DMS53 treated with DMSO at 0.1 percent for 48 hours (cell line): ENCODE measurements at regions not wholly inside any gene's neighbourhood (a gene's known extent, or its start where the extent isn't known, plus 50 kb on each side); places are given as distances from the start of the nearest gene placed in this dataset.
A peak's percentile ranks its signal among the peaks of the same experiment; 100 is the strongest.

Experiments used
- DNase-seq: peaks from one replicate; lab custom pipeline; 2025; ENCODE audit not compliant: unreplicated experiment; lab: John Stamatoyannopoulos, UW

DNA sequence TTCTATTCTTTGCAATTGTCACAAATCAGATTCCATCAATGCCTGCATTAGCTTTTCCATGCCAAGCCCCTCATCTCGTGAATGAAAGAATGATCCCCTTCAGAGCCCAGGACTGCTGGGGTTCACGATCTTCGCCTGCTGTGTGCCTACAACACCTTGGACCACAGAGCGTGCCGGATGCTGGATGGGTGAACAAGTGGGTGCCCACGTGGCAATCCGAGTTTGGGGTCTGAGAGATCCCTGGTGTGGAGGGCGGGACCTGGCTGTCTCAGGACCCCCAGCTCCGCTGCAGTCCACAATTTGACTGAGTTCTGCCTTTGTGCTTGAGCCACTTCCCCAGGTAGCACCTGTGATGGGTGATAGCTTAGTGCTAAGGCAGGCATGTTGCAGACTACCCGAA lies 317.0 kb downstream of the GALR1 start:
- DNase-seq: no peak

DNA sequence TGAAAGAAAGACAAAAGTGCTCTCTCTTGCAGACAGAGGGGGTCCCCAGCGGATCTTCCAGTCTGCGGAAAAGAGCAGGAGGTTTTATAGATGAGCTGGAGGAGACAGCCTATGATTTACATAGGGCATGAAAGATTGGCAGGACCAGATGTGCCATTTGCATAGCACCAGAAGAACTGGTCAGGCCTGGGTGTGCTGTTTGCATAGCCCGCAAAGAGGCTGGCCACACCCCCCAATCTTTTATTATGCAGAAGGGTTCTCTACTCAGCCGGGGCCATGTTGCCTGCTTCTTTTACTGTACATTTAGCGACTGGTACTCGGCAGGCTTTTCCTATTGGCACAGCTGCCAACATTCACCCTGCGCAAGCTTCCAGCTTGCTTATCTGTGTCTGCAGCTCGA lies 317.6 kb downstream of the GALR1 start:
- DNase-seq: no peak

DNA sequence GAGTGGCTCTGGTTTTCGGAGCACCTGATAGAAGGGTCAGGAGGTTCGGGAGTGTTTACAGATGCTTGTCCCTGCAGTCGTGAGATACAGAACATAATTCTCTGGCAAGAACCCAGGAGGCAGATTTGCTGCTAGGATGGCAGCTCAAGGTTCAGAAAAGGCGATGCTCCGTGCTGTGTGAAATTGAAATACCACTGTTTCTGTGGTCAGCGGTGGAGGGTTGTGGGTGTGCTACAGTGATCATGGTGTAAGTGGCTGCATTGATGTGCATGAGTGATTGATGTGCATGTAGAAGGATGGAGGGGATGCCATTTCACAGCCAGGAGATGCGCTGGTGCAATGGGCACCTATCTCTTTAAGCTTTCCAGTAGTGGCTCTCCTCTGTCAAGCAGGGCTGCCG lies 322.1 kb downstream of the GALR1 start:
- no peak for DNase-seq

DNA sequence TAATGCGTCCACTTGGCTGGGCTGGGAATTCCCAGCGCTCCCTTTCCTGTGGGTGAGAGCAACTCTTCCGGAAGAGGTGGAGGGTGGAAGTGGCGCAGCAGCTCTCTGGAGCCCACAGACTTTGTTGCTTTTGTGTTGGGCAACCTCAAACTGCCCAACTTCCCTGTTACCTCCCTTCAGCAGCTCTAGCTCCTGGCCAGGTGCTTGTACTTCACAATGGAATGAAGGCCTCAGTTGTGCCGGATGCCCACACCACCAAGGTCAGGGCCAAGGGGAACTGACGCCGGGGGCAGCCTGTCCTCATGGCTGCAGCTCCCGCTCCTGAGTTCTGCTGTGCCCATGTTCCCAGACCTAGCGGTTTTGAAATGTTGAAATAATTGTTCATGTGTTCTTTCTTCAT lies 322.9 kb downstream of the GALR1 start:
- no peak for DNase-seq

DNA sequence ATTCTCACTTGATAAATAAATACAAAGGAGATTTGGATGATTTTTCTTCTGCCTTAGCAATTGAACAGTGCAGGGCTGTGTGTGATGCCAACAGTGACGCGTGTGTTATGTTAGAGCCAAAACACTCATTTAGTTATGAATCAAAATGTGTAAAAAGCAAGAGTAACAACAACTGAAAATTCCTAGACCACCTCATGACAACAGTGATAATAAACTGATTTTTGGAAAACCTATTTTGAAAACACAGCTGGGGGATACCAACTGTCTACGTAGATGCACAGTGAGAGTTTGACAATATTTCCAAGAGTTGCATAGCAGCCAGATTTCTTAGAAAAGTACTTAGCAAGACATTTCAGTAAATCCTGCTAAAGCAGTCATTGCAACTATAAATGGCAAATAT lies 323.9 kb downstream of the GALR1 start:
- DNase-seq: no peak

DNA sequence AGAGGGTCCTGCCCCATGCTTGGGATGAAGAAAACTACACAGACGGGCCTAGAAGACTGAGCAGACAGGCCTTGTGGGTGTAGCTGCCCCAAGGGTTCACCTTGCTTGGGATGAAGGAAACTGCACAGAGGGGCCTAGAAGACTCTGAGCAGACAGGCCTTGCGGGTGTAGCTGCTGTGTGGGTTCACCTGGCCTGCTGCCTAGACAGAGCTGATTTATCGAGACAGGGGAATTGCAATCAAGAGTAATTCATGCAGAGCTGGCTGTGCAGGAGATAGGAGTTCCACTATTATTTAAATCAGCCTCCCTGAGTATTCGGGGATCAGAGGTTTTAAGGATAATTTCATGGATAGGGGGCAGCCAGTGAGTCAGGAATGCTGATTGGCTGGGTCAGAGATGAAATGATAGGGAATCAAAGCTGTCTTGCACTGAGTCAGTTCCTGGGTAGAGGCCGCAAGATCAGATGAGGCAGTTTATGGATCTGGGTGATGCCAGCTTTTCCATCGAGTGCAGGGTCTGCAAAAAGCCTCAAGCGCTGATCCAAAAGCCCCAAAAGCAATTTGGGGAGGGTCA lies 341.4 kb downstream of the GALR1 start:
- no peak for DNase-seq

DNA sequence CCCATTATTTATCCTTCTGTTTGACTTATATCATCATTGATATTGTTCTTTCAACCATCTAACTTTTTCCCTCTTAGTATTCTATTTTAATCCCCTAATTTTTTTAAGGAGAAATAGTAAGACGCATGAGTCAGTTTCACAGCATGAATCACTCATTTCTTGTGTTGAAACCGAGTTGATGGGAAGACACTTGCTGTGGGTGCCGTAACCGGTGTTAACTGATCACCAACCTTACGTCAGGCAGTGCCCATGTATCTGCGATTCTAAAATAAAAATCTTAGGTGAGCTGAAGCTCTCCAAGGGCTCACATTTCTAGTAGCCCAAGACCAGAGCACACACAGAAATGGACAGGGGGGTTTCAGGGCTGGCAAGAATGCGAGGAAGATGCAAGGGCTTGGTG lies 348.1 kb downstream of the GALR1 start:
- no peak for DNase-seq

DNA sequence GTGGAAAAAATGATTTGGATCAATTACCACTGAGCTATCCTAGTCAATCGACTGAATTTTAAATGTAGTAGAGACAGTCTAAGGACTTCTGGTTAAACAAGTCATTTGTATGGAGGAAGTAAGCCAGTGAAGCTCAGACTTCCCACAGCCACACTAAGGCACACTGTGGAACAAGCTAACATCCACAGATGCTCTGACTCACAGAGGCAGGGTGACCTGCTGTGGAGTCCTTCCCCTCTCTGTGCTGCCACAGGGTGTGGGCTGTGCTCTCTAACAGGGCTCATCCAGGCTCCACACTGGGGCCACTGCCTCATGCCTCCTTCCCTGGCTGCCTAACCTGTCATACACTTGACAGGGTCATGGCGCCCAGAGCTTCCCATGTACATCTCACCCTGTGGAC lies 351.0 kb downstream of the GALR1 start:
- DNase-seq: no peak

DNA sequence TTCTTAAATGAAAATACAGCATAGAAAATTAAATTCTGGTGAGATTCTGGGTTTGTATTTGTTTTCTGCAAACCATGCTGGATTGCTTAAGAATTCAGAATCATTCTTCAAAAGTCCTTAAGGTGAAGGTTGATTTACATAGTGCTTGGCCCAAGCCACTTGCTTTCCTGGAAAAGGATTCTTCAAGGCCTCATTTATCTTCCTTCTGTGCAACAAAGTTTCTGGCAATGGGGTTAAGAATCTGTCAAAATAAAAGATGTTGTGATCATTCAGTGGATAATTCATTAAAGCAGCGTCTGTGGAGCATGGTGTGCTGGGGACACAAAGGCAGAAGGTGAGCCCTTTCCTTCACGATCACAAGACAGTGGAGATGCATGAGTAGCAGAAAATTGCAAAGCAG lies 351.9 kb downstream of the GALR1 start:
- no peak for DNase-seq

DNA sequence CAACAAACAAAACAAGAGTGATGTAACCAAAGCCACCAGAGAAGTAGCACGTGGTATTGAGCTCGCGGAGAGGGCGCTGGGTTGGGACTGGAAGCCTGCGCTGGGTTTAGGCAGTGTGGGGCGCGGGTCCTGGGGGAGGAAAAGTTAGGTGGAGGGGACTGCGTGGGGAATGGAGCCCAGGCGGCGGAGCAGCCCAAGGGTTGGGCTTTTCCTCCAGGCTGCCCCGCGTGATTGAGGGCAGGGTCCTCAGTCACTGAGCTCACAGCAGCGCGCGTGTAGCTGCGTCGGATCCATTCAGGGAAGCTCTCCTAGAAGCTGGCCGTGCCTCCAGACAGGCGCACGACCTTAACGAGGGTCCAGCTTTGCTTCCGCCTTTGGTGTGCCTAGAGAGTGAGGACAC lies 357.4 kb downstream of the GALR1 start:
- no peak for DNase-seq

DNA sequence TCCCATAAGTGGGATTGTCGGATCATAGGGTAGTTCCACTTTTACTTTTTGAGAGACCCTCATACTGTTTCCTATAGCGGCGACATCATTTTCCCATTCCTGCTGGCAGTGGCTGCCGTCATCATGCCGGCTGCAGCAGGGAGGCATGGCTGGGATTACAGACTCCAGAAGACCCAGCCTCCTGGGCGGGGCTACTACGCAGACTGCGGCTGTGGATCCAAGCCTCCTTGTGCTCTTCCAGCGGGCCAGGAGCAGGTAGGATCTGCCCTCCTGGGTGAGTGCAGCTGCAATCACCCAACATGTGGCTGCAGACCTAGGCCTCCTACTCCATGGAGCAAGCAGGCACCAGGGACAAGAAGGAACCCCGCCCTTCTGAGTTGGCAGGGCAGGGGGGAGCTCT lies 359.2 kb downstream of the GALR1 start:
- DNase-seq: no peak

DNA sequence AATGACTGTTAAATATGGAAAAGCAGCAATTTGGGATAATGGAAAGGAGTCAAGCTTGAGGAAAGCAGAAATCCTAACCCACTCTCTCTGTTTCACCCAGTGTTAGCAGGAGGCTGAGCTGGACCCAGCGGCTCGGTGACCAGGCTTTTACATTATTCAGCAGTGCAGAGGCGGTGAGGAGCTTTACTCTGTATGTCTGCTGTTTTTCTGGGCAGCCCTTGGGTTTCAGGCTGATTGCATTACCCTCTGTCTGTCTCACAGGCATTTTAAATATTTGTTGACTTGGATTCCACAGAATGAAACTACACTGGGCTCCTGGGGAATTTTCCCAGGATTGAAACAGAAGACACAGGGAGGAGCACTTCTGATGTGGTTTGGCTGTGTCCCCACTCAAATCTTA lies 368.0 kb downstream of the GALR1 start:
- no peak for DNase-seq

DNA sequence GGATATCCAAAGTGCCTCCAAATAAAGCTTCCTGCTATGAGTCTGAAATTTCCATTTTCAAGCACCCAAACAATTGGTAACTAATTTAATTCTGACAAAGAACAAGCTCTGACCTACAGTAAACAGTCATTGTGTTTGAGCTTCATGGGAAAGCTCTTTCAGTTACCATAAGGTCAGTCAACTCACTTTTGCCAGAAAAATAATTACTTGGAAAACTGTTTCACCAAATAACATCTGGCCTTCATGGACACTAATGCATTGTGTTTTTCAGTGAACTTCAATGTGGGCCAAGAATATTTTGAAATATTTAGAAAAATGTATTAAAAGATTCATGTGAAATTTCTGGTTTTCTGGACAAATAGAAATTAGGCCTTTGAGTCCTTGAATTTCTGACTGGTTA lies 369.9 kb downstream of the GALR1 start:
- no peak for DNase-seq

DNA sequence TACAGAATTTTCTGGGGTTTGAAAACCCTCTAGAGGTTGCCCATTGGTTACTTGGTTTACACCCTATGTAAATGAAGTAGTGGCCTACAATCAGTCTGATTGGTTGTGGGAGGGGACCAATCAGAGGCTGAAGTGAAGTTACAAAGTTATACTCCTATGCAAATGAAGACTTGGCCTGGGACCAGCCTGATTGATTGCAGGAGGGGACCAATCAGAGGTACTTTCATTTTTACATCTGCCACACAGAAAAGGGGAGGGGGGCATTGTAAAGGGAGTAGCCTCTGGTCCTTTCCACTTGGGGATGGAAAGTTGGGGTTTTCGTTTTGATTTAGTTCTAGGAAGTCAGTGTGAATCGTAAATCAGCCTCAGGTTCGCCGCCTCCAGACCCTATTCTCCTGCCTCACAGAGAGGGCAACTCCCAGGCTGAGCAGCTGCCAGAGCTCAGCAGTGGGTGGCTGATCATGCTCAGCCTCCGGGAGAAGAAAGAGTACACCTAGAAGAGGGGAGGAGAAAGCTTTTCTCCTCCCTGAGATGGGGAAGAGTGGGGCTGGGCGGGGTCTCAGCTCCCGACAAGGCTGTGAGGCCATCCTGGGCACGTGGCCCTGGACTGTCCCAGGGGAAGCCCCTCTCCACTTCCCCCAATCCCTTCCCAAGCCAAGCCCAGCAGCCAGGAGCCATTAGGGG lies 372.5 kb downstream of the GALR1 start:
- no peak for DNase-seq

DNA sequence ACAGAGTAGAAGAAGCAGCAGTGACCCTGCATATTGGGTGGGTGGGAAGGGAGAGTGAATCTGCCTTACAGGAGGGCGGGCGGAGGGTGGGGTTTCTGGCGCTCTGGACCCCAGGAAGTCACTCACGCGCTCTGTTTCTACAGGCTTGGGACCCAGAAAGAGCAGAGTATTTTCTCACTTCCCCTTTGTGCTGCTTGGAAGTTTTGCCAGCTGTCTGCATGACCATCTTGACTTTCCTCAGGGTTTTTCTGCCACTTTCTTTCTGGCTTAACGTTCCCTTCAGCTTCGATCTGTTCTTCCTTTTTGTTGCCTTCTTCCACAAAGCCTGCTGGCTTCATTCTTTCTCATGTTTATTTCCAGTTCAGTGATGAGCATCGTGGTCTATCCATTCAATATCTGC lies 383.1 kb downstream of the GALR1 start:
- DNase-seq: no peak

DNA sequence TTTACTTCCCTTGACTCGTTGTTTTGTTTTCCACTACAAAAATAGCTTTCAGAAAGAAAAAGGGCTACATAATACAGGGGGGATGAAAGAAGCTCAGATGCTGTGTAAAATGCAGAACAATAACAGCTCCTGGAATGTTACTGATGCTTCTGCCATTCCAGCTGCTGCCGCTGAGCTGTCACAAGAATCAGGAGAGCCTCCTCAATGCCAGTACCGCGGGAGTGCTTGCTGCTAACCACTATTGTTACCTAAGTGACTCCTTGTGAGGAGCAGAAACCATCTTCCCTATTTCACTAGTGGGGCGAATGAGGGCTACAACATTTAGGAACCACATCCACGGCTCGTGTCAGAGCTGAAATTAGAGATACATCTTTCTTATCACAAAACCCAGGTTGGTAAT lies 384.8 kb downstream of the GALR1 start:
- no peak for DNase-seq

DNA sequence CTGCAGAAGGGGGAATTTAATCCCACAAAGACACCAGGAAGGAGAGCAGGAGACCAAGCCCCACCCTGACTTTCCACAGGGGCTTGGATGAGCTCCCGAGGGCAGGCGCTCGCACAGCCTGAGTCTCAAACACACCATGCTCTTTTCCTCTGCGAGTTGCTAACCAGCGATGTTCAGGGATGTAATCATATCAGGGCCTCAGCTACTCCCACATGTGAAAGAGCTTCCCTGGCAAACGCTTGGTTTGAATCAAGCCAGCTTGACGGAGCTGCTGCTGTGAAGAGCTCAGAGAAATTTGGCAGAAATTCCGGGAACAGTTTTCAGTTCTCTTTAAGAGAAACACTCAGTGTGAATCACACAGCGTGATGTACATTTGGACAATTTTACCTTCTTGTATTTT lies 385.8 kb downstream of the GALR1 start:
- no peak for DNase-seq

DNA sequence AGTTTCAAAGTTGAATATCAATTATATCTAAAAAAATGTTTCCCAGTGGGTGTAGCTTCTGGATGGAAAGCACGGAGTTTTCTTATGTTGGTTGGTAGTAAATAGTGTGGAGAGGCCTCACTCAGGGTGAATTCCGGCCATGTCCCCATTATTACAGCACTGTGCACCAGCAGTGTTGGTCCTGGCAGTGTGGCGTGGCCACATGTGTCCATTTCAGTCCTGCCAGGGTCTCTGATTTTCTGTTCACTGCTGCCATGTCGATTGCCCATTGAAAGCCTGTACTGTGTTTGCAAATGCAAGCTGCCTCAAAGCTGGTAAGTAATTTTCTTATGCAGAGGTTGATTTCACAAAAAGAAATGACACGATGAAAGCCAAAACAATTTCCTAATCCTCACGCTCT lies 386.2 kb downstream of the GALR1 start:
- DNase-seq: no peak

DNA sequence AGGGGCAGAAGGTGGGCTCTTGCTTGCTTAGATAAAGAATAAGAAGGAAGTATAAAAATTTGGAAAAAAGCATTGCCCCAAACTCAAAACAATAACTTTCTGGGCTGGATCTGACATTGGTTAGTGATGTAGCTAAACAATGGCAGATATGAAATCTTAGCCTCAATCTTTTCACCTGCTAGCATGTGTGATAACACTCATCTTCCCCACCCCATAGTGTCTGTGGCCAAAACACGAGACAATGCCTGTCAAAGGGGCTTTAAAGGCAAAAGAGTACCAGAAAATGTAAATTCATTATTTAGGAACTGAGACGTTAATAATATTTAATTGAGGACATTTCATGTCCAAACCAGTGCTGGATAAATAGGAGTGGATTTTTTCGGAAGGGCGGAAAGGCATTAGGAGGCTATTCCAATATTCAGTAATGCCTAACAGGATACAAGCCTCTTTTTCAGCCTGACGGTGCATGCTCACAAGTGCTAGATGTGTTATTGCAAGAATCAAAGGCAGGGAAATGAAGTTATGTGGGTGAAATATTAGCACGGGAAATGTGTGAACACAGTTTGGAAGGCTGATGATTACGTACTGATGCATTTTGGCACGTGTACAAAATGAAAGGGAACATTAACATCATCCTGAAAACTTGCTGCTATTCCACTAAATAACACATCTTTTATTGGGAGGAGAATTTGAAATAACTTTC lies 395.7 kb downstream of the GALR1 start:
- DNase-seq: no peak

DNA sequence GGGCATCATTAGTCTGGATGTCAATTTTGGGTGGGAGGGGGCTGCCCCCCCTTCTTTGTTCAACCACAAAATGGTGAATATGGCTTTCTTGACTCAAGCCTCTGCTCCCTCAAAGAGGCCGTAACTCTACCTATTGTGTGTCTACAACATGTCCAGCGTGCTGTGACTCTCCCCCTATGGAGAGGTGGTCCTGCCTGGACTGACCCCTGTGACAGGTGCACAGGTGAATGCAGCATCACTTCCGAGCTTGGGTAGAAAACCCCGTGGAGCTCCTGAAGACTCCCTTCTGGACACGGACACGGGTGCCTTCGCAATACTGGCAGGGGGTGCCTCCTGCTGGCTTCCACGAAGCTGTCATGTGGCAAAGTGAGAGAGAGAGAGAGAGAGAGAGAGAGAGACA lies 397.8 kb downstream of the GALR1 start:
- DNase-seq: no peak

DNA sequence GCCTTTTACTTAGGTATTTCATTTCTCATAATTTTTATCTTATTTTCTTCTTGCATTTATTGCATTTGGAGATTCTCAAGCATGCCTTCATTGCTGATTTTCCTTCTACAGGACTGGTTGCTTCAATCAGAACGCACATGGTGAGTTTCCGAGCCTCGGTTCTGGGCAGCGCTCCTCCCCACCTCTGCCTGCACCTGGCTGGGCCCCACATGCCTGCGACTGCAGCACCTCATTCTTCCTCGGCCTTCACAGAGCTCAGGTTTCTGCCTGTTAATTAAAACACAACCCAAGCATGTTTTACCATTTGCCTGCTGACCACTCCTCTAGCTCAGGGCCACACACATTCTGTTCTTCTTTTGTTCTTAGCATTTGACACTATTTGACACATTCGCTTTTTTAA lies 398.8 kb downstream of the GALR1 start:
- no peak for DNase-seq

DNA sequence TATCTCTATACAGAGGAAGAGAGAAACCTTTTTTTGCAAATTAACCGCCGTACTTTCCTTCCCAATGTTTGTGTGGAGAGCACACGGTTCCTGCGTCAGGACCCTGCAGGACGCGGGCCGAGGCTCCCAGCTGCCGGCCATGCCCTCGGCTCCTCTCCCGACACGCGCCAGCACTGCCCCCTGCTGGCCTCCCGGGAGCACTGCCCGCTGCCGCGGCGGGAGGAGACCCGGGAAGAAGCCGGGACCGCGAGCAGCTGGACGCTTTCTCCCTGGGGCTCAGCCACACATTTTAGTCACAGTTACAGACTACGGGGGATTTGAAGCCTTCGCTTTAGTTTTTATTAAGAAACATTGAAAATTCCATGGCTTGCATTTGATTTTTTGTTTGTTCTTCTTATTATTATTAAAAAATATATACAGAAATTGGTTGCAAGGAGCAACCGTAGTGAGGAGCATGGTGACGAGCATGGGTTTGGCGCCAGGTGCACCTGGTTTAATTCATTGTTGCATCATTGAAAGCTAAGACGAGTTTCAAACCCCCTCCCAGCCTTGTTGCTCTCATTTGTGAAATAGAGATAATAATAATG lies 401.2 kb downstream of the GALR1 start:
- DNase-seq: peak; percentile 10
